ENCODE measurements at regions not wholly inside any gene's neighbourhood (a gene's known extent, or its start where the extent isn't known, plus 50 kb on each side); places are given as distances from the start of the nearest gene placed in this dataset.

DNA sequence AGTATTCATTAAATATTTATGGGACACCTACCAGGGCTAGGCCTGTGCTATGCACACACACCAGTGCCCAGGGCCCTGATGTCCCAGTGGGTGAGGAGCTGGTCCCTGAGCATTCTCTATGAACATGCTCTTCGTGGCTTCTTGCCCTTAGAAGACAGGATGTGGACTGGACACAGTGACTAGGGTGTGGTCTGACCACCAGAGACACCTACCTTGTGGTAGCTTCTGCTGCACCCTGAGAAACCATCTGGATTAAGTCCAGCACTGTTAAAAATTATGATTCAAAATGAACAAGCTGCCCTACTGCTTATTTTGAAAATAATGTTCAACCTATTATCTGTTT is 112.9 kb upstream of the RPS6KA2 start:
- TF ChIP-seq, protein P1, sequence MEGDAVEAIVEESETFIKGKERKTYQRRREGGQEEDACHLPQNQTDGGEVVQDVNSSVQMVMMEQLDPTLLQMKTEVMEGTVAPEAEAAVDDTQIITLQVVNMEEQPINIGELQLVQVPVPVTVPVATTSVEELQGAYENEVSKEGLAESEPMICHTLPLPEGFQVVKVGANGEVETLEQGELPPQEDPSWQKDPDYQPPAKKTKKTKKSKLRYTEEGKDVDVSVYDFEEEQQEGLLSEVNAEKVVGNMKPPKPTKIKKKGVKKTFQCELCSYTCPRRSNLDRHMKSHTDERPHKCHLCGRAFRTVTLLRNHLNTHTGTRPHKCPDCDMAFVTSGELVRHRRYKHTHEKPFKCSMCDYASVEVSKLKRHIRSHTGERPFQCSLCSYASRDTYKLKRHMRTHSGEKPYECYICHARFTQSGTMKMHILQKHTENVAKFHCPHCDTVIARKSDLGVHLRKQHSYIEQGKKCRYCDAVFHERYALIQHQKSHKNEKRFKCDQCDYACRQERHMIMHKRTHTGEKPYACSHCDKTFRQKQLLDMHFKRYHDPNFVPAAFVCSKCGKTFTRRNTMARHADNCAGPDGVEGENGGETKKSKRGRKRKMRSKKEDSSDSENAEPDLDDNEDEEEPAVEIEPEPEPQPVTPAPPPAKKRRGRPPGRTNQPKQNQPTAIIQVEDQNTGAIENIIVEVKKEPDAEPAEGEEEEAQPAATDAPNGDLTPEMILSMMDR (IDR thresholded peaks at IDR 0.05) = no peak
- no peak for TF ChIP-seq ZFX (IDR thresholded peaks at IDR 0.05; ENCODE audit: borderline replicate concordance)

Data from 22Rv1 (cell line).